ENCODE measurements at regions not wholly inside any gene's neighbourhood (a gene's known extent, or its start where the extent isn't known, plus 50 kb on each side); places are given as distances from the start of the nearest gene placed in this dataset.

DNA sequence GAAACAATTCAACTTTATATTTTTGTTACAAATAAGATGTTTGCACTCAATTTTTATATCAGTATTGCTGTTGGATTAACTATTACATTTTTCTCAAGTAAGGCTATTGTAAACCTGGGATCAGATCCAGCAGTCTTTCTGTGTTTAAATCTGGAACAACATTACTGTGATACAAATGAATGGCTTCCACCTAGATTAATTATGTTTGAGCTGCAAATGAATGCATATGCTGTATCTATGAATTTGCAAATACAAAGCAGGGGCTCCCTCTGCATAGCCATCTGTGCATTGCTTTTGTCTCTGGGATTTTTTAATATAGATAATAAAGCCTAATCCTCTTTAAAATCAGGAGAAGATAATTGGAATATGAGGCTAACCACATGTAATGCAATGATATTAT, 69.8 kb upstream of the NEIL3 start:
- no peak for DNase-seq

DNA sequence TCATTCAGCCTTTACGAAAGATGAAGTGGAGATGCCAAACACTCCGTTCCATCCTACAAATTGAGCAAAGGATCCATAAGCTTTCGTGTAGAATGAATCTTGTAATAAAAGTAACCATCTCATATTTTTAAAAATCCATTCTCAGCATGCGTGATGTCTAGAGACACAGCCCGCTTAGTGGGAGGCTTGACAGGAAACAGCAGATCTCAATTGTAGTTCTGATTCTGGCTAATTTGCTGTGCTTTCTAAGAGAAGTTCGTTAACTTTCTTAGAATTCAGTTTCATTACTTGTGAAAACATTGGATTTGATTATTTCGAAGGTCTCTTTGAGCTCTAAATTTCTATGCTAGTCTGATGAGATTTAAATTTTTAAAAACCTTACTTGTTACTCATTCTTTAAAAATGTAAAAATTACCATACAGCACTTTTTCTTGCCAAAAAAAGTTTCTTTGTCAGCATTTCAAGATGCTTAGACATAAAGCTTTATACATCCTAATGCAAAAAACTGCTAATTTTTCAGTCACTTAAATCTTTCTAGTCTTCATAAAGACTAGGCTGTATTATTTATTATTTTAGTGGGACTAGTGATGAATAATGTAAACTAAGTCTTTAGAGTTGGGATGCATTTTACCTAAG, 66.9 kb upstream of the NEIL3 start:
- H3K4me3 Mint-ChIP-seq, result no peak overlapping the region

More for the DNA sequence above, 69.8 kb upstream of the NEIL3 start:
- no peaks in the 10 kb centered on the region for H3K27me3 ChIP-seq (ENCODE audit: control insufficient read depth, insufficient read depth, low read length)
- H3K27ac ChIP-seq (ENCODE audit: low read length), result no peak overlapping the region
- Mint-ChIP-seq H3K9me3 (no peaks in the 10 kb centered on the region), H3K4me1 (no peaks in the 10 kb centered on the region), H3K27ac (no peak overlapping the region), H3K4me3 (no peak overlapping the region), H3K36me3 (no peaks in the 10 kb centered on the region), H3K27me3 (ENCODE audit: low read depth in 2 of 2) (peaks cover 0 to 2% of the 10 kb centered on the region in 2 donors)
- intact Hi-C loops (cut with micrococcal nuclease), result no loop called here
- H3K4me3 ChIP-seq (ENCODE audit: low read length), result no peak overlapping the region
- no peak for ATAC-seq
- TF ChIP-seq, protein P1, sequence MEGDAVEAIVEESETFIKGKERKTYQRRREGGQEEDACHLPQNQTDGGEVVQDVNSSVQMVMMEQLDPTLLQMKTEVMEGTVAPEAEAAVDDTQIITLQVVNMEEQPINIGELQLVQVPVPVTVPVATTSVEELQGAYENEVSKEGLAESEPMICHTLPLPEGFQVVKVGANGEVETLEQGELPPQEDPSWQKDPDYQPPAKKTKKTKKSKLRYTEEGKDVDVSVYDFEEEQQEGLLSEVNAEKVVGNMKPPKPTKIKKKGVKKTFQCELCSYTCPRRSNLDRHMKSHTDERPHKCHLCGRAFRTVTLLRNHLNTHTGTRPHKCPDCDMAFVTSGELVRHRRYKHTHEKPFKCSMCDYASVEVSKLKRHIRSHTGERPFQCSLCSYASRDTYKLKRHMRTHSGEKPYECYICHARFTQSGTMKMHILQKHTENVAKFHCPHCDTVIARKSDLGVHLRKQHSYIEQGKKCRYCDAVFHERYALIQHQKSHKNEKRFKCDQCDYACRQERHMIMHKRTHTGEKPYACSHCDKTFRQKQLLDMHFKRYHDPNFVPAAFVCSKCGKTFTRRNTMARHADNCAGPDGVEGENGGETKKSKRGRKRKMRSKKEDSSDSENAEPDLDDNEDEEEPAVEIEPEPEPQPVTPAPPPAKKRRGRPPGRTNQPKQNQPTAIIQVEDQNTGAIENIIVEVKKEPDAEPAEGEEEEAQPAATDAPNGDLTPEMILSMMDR (IDR thresholded peaks at IDR 0.05), result no peak
- no peaks in the 10 kb centered on the region for H3K4me1 ChIP-seq (ENCODE audit: control insufficient read depth, insufficient read depth, low read length)
- H3K9me3 ChIP-seq (ENCODE audit: control insufficient read depth, insufficient read depth, low read length), result no peaks in the 10 kb centered on the region
- H3K36me3 ChIP-seq (ENCODE audit: control insufficient read depth, insufficient read depth, low read length), result no peaks in the 10 kb centered on the region

DNA sequence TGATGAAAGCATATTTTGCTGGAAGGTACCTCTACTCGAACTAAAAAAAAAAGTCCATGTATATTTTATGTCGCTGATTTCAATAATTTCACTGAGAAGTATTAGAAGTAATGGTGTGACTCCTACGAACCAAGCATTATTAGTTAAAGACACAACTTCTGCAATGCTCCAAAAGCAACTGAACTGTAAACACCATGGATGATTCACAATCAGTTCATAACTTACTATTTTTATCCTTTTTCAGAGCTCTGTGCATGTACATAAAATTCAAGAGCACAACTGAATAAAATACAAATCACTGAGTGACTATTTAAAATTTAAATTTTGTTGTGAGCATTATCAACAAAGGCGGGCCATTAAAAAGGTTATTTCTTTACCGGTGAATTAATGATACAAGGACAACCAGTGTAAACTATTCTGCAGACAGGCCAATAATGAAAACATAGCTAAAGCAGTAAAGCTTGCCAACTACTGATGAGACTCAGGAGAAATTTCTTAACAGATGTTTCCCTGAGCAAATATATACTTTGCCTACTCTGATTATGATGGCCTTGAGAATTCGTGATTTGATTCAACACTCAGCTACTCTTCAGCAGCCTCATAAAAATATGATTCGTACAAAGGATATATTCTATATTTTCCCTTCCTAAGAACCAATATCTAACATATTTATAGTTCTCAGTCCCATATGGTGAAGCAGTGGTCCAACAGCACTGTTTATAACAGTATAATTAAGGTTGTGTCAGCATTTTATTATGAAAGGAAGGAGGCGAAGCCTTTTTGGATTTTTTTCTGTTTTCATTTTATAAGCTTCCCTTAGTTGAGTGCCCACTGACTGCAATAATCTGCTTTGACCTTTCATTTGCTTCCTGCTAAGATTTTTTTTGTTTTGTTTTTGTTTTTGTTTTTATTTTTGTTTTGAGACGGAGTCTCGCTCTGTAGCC, 62.8 kb upstream of the NEIL3 start:
- Histone ChIP-seq H3K27me3 (ENCODE audit: control insufficient read depth, insufficient read depth, low read length) (no peaks in the 10 kb centered on the region), H3K27ac (ENCODE audit: low read length) (no peak overlapping the region), H3K4me3 (ENCODE audit: low read length) (no peak overlapping the region), H3K36me3 (ENCODE audit: control insufficient read depth, insufficient read depth, low read length) (no peaks in the 10 kb centered on the region), H3K9me3 (ENCODE audit: control insufficient read depth, insufficient read depth, low read length) (no peaks in the 10 kb centered on the region), H3K4me1 (ENCODE audit: control insufficient read depth, insufficient read depth, low read length) (no peaks in the 10 kb centered on the region)
- Mint-ChIP-seq H3K27me3 (ENCODE audit: low read depth in 2 of 2) (peaks cover 6 to 9% of the 10 kb centered on the region in 2 donors), H3K4me3 (no peak overlapping the region), H3K4me1 (peaks cover 5 to 7% of the 10 kb centered on the region in 2 donors), H3K27ac (no peak overlapping the region), H3K9me3 (no peaks in the 10 kb centered on the region), H3K36me3 (no peaks in the 10 kb centered on the region)
- 89% methylated on average over 9 of the region's 10 CpGs for WGBS (ENCODE audit: insufficient coverage)
- DNase-seq (no peak), ATAC-seq (no peak)
- TF ChIP-seq, protein P1 (IDR thresholded peaks at IDR 0.05), result no peak
- intact Hi-C loops (cut with micrococcal nuclease), result no loop called here

More for the DNA sequence above, 66.9 kb upstream of the NEIL3 start:
- Histone ChIP-seq H3K36me3 (ENCODE audit: control insufficient read depth, insufficient read depth, low read length) (no peaks in the 10 kb centered on the region), H3K9me3 (ENCODE audit: control insufficient read depth, insufficient read depth, low read length) (no peaks in the 10 kb centered on the region), H3K4me3 (ENCODE audit: low read length) (no peak overlapping the region), H3K27ac (ENCODE audit: low read length) (no peak overlapping the region), H3K4me1 (ENCODE audit: control insufficient read depth, insufficient read depth, low read length) (no peaks in the 10 kb centered on the region), H3K27me3 (ENCODE audit: control insufficient read depth, insufficient read depth, low read length) (no peaks in the 10 kb centered on the region)
- no peak for DNase-seq
- no peaks in the 10 kb centered on the region for H3K9me3 Mint-ChIP-seq
- TF ChIP-seq, protein P1 (IDR thresholded peaks at IDR 0.05), result no peak
- H3K27ac Mint-ChIP-seq, result no peak overlapping the region
- peaks cover 0 to 2% of the 10 kb centered on the region in 2 donors for H3K27me3 Mint-ChIP-seq (ENCODE audit: low read depth in 2 of 2)
- H3K36me3 Mint-ChIP-seq, result no peaks in the 10 kb centered on the region
- H3K4me1 Mint-ChIP-seq, result no peaks in the 10 kb centered on the region
- no peak for ATAC-seq
- 94% methylated on average over 5 of the region's 7 CpGs for WGBS (ENCODE audit: insufficient coverage)
- intact Hi-C loops (cut with micrococcal nuclease), result no loop called here

All from natural killer cell (primary cell).